ENCODE measurements at regions not wholly inside any gene's neighbourhood (a gene's known extent, or its start where the extent isn't known, plus 50 kb on each side); places are given as distances from the start of the nearest gene placed in this dataset.

- no peak for TF ChIP-seq CTCF (conservative IDR thresholded peaks at IDR 0.05; ENCODE audit: low read depth, low read length)
- DNase-seq (ENCODE audit: low read depth): no peak
- H3K4me3 ChIP-seq (ENCODE audit: low read depth, low read length): no peak overlapping the region
Measured at GRCh38 chr2:221005338-221005737, 566.8 kb downstream of the EPHA4 start.

DNA sequence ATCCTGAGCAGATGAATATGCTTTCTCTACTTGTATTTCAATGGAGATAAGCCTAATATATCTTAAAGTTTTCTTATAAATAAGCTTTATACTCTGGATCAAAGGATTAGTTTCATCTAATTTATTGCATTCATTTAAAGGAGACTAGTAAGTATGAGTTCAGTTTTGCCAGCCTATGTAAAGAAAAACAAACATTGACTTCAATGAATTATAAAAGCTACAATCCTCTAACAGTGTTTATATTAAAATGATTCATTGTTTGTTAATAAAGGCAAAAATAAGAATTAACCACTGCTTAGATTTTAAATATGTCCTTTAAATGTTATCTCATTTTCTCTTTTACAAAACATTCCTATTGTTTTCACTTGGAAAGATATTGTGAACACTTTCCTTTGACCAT, 566.0 kb downstream of the EPHA4 start:
- H3K4me3 ChIP-seq (ENCODE audit: low read depth, low read length): no peak overlapping the region
- DNase-seq (ENCODE audit: low read depth): no peak
- no peak for TF ChIP-seq CTCF (conservative IDR thresholded peaks at IDR 0.05; ENCODE audit: low read depth, low read length)

GRCh38 chr2:221016551-221016950, 555.6 kb downstream of the EPHA4 start:
- no peak overlapping the region for H3K4me3 ChIP-seq (ENCODE audit: low read depth, low read length)
- DNase-seq (ENCODE audit: low read depth): no peak
- no peak for TF ChIP-seq CTCF (conservative IDR thresholded peaks at IDR 0.05; ENCODE audit: low read depth, low read length)

DNA sequence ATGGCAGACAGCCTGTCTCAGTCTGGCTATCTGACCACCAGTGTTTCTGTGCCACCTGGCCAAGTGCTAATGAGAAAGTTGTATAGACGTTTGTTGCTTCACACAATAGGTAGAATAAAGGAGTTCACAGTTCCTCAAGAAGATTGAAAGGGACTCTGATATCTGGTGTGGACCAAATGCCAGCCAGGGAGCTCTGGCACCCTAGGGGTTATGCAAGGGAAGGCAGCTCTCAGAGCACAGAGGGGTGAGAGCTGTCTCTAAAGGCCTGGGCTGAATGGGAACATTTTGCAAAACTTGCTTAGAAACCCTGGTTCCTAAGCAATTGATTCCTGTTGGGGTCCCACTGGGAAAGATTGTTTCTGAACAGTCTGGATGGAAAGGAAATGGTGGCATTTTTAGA, 553.8 kb downstream of the EPHA4 start:
- no peak for TF ChIP-seq CTCF (conservative IDR thresholded peaks at IDR 0.05; ENCODE audit: low read depth, low read length)
- H3K4me3 ChIP-seq (ENCODE audit: low read depth, low read length): no peak overlapping the region
- no peak for DNase-seq (ENCODE audit: low read depth)

DNA sequence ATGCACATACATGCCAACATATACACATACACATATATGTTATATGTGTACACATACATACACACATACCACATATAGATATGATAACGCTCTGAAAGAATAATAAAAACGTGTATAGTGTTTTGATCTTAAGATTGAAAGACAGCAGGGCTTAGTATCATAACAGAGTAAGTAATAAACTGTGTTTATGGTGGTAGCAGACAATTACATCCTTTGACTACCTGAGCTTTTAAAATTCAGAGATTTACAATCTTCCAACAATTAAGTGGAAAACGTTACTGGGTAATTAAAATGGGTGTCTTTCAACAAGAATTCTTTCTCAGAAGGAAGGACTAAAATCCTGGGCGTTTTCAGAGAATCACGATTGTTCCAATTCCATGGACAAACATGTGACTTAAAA, 552.4 kb downstream of the EPHA4 start:
- DNase-seq (ENCODE audit: low read depth): no peak
- TF ChIP-seq CTCF (conservative IDR thresholded peaks at IDR 0.05; ENCODE audit: low read depth, low read length): no peak
- no peak overlapping the region for H3K4me3 ChIP-seq (ENCODE audit: low read depth, low read length)

GRCh38 chr2:221022554-221022953, 549.5 kb downstream of the EPHA4 start:
- no peak overlapping the region for H3K4me3 ChIP-seq (ENCODE audit: low read depth, low read length)
- no peak for TF ChIP-seq CTCF (conservative IDR thresholded peaks at IDR 0.05; ENCODE audit: low read depth, low read length)
- no peak for DNase-seq (ENCODE audit: low read depth)

DNA sequence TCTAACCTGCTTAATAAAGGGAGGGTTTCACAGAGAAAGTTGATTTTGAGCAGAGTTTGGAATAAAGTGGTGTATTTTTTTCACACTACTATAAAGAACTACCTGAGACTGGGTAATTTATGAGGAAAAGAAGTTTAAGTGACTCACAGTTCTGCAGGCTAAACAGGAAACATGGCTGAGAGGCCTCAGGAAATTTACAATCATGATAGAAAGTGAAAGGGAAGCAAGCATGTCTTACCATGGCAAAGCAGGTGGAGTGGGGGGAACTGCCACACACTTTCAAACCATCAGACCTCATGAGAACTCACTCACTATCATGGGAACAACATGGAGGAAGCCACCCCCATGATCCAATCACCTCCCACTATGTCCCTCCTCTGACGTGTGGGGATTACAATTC, 546.7 kb downstream of the EPHA4 start:
- no peak for TF ChIP-seq CTCF (conservative IDR thresholded peaks at IDR 0.05; ENCODE audit: low read depth, low read length)
- DNase-seq (ENCODE audit: low read depth): no peak
- H3K4me3 ChIP-seq (ENCODE audit: low read depth, low read length): no peak overlapping the region

All from choroid plexus epithelial cell (primary cell).